Sigmoid colon (tissue), 6 donors: ENCODE measurements at regions not wholly inside any gene's neighbourhood (a gene's known extent, or its start where the extent isn't known, plus 50 kb on each side); places are given as distances from the start of the nearest gene placed in this dataset.

ENCODE experiments used
- DNase-seq: peaks from one replicate; pipeline ENCODE4 v3.0.0-alpha.2; 2019
- H3K27ac ChIP-seq, 4 donors: fragments of 200-600 bp; sonication (generic); one replicate each; pipeline ENCODE4 v1.5.1; 2016 to 2019; ENCODE audit warnings: mild to moderate bottlenecking in 1 of 4
- H3K27me3 ChIP-seq, 3 donors: fragments of 200-600 bp; sonication (generic); one replicate each; pipeline ENCODE4 v1.5.1; 2019; ENCODE audit warnings: mild to moderate bottlenecking in 1 of 3
- H3K36me3 ChIP-seq, 4 donors: fragments of 200-600 bp; sonication (generic); one replicate each; pipeline ENCODE4 v1.5.1; 2016 to 2019
- H3K4me1 ChIP-seq, 4 donors: fragments of 200-600 bp; sonication (generic); one replicate each; pipeline ENCODE4 v1.5.1; 2017 to 2019
- H3K4me3 ChIP-seq, 4 donors: fragments of 200-600 bp; sonication (generic); one replicate each; pipeline ENCODE4 v1.5.1; 2017 to 2019; ENCODE audit warnings: mild to moderate bottlenecking in 2 of 4, moderate library complexity in 1 of 4
- H3K9me3 ChIP-seq, 4 donors: fragments of 200-600 bp in 3 of 4; sonication (generic) in 3 of 4; one replicate each; pipeline versions ENCODE4 v1.5.1 to v1.6.1; 2013 to 2019
- CTCF ChIP-seq, 4 experiments: fragments of 450-650 bp in 3 of 4; fragments of 200-600 bp in 1 of 4; IDR thresholded peaks; one replicate each; pipeline ENCODE4 v1.5.1; 2016 to 2019; ENCODE audit warnings: antibody characterized with exemption in 4 of 4, mild to moderate bottlenecking in 3 of 4, moderate library complexity in 2 of 4
- EP300 ChIP-seq, 4 donors: sonication (generic); formaldehyde crosslinking; IDR thresholded peaks; one replicate each; pipeline ENCODE4 v1.6.1; 2017; ENCODE audit warnings: antibody characterized with exemption in 4 of 4
- POLR2A ChIP-seq, 2 donors: fragments of 450-650 bp; IDR thresholded peaks; one replicate each; pipeline ENCODE4 v1.6.1; 2016; ENCODE audit warnings: antibody characterized with exemption in 2 of 2, mild to moderate bottlenecking in 2 of 2, moderate library complexity in 2 of 2
- POLR2AphosphoS5 ChIP-seq, 4 donors: sonication (generic); formaldehyde crosslinking; IDR thresholded peaks; one replicate each; pipeline ENCODE4 v1.6.1; 2017; ENCODE audit warnings: antibody characterized with exemption in 4 of 4
- WGBS, 2 donors: extraction: QIAGEN DNeasy Blood & Tissue Kit; methylation state at CpG; one replicate each; pipeline ENCODE4 v1.1.7; 2013; 5-methylcytosine and 5-hydroxymethylcytosine counted together
- intact Hi-C: fragments of 100-400 bp; cut with DNase I; formaldehyde crosslinking; loops from one replicate; pipeline ENCODE4 v1.15.1; 2023
- donor health status: healthy with polysubstance abuse.
- donor health status: healthy.

- Histone ChIP-seq H3K9me3 (no peaks in the 10 kb centered on the region), H3K27ac (no peak overlapping the region), H3K4me3 (no peak overlapping the region), H3K36me3 (no peaks in the 10 kb centered on the region), H3K4me1 (peaks cover 0 to 9% (median 0%) of the 10 kb centered on the region in 4 donors), H3K27me3 (no peaks in the 10 kb centered on the region)
- no peak for DNase-seq
- WGBS, 2 donors, result 69 to 83% methylated on average over 5 of the region's 5 CpGs
- intact Hi-C loops, result no loop called here
- TF ChIP-seq CTCF (IDR thresholded peaks at IDR 0.05) (no peak), POLR2A (IDR thresholded peaks at IDR 0.05) (no peak), POLR2AphosphoS5 (IDR thresholded peaks at IDR 0.05) (no peak), EP300 (IDR thresholded peaks at IDR 0.05) (no peak)
These were observed 219.0 kb upstream of the ZMIZ1 start for GRCh38 chr10:78849731-78850130.

DNA sequence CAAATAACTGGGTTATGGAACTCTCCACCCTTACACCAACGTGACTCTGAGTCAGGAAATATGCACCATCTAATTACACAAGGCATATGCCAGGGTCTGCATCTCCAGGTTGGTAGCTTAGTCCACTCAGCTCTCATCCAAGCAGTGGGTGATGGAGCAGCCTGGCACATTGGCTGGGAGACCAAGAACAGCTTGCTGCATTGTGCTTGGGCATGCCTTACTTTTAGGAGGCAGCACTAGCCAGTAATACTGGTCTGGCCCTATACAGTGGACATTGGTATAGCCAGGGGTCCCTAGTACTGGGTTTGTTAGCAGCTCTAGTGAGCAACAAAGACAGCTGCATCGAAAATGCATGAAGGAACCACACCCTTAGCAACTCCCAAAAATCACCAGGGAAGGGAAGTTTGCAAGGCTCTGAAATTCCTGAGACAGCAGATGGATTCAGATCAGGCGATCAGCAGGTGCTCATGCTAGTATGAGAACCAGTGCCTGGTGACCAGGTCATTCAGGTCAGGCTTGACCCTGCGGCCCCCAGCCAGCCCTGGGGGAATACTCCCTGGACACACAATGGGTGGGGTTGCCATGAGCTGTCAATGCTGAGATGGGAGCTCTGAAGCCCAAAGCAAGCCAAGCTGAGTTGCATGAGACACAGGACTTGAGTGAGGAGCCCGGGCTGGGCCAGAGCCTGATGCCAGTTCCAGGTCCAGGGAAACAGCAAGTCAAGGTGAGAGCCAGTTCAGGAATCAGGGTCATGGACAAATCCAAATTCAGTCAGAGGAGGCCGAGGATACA, 217.9 kb upstream of the ZMIZ1 start:
- intact Hi-C loops, result no loop called here
- TF ChIP-seq POLR2A (IDR thresholded peaks at IDR 0.05), result no peak
- no peak for TF ChIP-seq CTCF (IDR thresholded peaks at IDR 0.05)
- no peak for TF ChIP-seq EP300 (IDR thresholded peaks at IDR 0.05)
- TF ChIP-seq POLR2AphosphoS5 (IDR thresholded peaks at IDR 0.05), result no peak
- no peak for DNase-seq
- no peak overlapping the region for H3K27ac ChIP-seq
- 83 to 84% methylated on average over 6 of the region's 6 CpGs for WGBS, 2 donors
- H3K9me3 ChIP-seq, result no peaks in the 10 kb centered on the region
- no peak overlapping the region for H3K4me3 ChIP-seq
- H3K36me3 ChIP-seq, result no peaks in the 10 kb centered on the region
- H3K4me1 ChIP-seq, result peaks cover 0 to 9% (median 0%) of the 10 kb centered on the region in 4 donors
- H3K27me3 ChIP-seq, result no peaks in the 10 kb centered on the region

- intact Hi-C loops, result no loop called here
- H3K27ac ChIP-seq, result no peak overlapping the region
- no peaks in the 10 kb centered on the region for H3K9me3 ChIP-seq
- no peak overlapping the region for H3K4me3 ChIP-seq
- no peaks in the 10 kb centered on the region for H3K27me3 ChIP-seq
- DNase-seq, result no peak
- no peaks in the 10 kb centered on the region for H3K36me3 ChIP-seq
- WGBS, 2 donors, result 80 to 83% methylated on average over 4 of the region's 4 CpGs
- no peak for TF ChIP-seq POLR2AphosphoS5 (IDR thresholded peaks at IDR 0.05)
- no peak for TF ChIP-seq POLR2A (IDR thresholded peaks at IDR 0.05)
- TF ChIP-seq CTCF (IDR thresholded peaks at IDR 0.05), result no peak
- no peak for TF ChIP-seq EP300 (IDR thresholded peaks at IDR 0.05)
- peaks cover 0 to 5% (median 0%) of the 10 kb centered on the region in 4 donors for H3K4me1 ChIP-seq
These were observed 217.1 kb upstream of the ZMIZ1 start for GRCh38 chr10:78851647-78852046.

DNA sequence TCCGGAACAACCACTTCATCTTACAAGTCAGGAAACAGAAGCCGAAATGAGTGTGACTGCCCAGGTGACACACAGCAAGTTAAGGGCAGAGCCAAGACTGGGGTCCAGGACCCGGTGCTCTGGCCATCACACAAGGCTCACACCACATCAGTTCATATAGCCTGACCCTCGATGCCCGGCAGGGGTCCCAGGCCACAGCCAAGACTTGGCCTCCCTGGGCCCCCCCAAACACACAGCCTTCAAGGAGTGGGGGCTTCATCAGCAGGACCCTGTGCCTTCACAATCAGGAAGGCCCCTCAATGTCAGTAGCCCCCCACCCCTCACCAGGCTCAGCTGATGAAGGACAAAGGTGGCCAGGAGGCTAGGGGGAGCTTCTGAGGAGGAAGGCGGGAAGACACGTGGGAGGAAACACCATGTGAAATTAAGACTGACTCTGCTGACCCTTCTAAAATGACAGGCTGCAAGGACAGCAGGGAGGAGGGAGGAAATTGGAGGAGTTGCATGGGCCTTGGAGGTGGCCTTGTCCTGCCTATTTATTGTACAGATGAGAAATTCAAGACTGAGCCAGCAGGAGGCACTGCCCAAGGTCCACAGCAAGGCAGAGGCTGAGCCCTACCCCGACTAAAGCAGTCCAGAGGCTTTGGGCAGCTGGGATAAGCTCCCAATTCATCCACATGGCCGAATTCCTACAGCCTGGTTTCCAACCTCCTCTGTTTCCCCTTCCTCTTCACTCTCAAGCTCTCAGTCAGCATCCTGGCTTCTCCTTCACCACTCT, 216.1 kb upstream of the ZMIZ1 start:
- Histone ChIP-seq H3K27me3 (no peaks in the 10 kb centered on the region), H3K4me3 (no peak overlapping the region), H3K4me1 (no peaks in the 10 kb centered on the region), H3K9me3 (no peaks in the 10 kb centered on the region), H3K27ac (no peak overlapping the region), H3K36me3 (no peaks in the 10 kb centered on the region)
- 79 to 84% methylated on average over 9 of the region's 9 CpGs for WGBS, 2 donors
- no peak for DNase-seq
- TF ChIP-seq EP300 (IDR thresholded peaks at IDR 0.05), result no peak
- peak in 1 of 4 experiments; percentile 22 for TF ChIP-seq CTCF (IDR thresholded peaks at IDR 0.05)
- TF ChIP-seq POLR2A (IDR thresholded peaks at IDR 0.05), result no peak
- no peak for TF ChIP-seq POLR2AphosphoS5 (IDR thresholded peaks at IDR 0.05)
- intact Hi-C loops, result no loop called here
